Keratinocyte (primary cell): ENCODE measurements at regions not wholly inside any gene's neighbourhood (a gene's known extent, or its start where the extent isn't known, plus 50 kb on each side); places are given as distances from the start of the nearest gene placed in this dataset.

Experiments
- DNase-seq: peaks from one replicate; pipeline ENCODE4 v3.0.0-alpha.2; 2011; ENCODE audit warnings: low read depth, missing footprints, low spot score
- FAIRE-seq: peaks from 2 replicates; lab custom pipeline; 2011; peaks lifted over from hg19 to GRCh38; lab: Jason Lieb, UNC
- H2AFZ ChIP-seq: 2 replicates; pipeline ENCODE4 v1.6.0; 2012; ENCODE audit warnings: low read length, control low read depth, inconsistent platforms; ENCODE audit not compliant: control insufficient read depth
- H3K27ac ChIP-seq: 2 replicates; pipeline ENCODE4 v1.5.1; 2011; ENCODE audit warnings: low read length; ENCODE audit not compliant: control insufficient read depth, insufficient read depth
- H3K27me3 ChIP-seq: 3 replicates; pipeline ENCODE4 v1.6.0; 2011; ENCODE audit warnings: low read length; ENCODE audit not compliant: control insufficient read depth, insufficient read depth; ENCODE audit errors: extremely low read depth
- H3K36me3 ChIP-seq, 2 experiments: 2 replicates in 1 of 2; 3 replicates in 1 of 2; pipeline ENCODE4 v1.5.1; 2011; ENCODE audit warnings: low read length in 2 of 2, mild to moderate bottlenecking in 1 of 2; ENCODE audit not compliant: control insufficient read depth in 2 of 2, insufficient read depth in 2 of 2; ENCODE audit errors: extremely low read depth in 1 of 2
- H3K4me1 ChIP-seq: 3 replicates; pipeline ENCODE4 v1.5.1; 2011; ENCODE audit warnings: low read length; ENCODE audit not compliant: control insufficient read depth, insufficient read depth; ENCODE audit errors: extremely low read depth
- H3K4me2 ChIP-seq: 3 replicates; pipeline ENCODE4 v1.6.0; 2011; ENCODE audit warnings: low read depth, low read length; ENCODE audit not compliant: control insufficient read depth, insufficient read depth; ENCODE audit errors: extremely low read depth
- H3K4me3 ChIP-seq, 3 experiments: fragments of 200-600 bp in 1 of 3; sonication (generic) in 1 of 3; 2 replicates in 2 of 3; 3 replicates in 1 of 3; pipeline ENCODE4 v1.5.1; 2011 to 2016; ENCODE audit warnings: low read length in 3 of 3, mild to moderate bottlenecking in 3 of 3, control low read depth in 2 of 3, inconsistent platforms in 1 of 3, low read depth in 1 of 3, mixed read lengths in 1 of 3, mixed run types in 1 of 3, moderate library complexity in 1 of 3; ENCODE audit not compliant: control insufficient read depth in 2 of 3, insufficient read depth in 2 of 3; ENCODE audit errors: extremely low read depth in 1 of 3
- H3K79me2 ChIP-seq: 2 replicates; pipeline ENCODE4 v1.6.0; 2012; ENCODE audit warnings: low read length; ENCODE audit not compliant: control insufficient read depth, insufficient read depth
- H3K9ac ChIP-seq: 3 replicates; pipeline ENCODE4 v1.6.0; 2011; ENCODE audit warnings: low read length; ENCODE audit not compliant: control insufficient read depth, insufficient read depth; ENCODE audit errors: extremely low read depth
- H3K9me1 ChIP-seq: 3 replicates; pipeline ENCODE4 v1.6.0; 2011; ENCODE audit warnings: low read length; ENCODE audit not compliant: control insufficient read depth, insufficient read depth; ENCODE audit errors: extremely low read depth
- H3K9me3 ChIP-seq: 2 replicates; pipeline ENCODE4 v1.5.1; 2012; ENCODE audit warnings: low read depth, low read length; ENCODE audit not compliant: control insufficient read depth
- H4K20me1 ChIP-seq: 3 replicates; pipeline ENCODE4 v1.6.0; 2011; ENCODE audit warnings: low read length; ENCODE audit not compliant: control insufficient read depth, insufficient read depth; ENCODE audit errors: extremely low read depth
- CTCF ChIP-seq, 3 experiments: IDR thresholded peaks in 1 of 3; conservative IDR thresholded peaks in 1 of 3; optimal IDR thresholded peaks in 1 of 3; 2 replicates in 2 of 3; 3 replicates in 1 of 3; pipeline versions ENCODE3 to v1.5.1; 2011; ENCODE audit warnings: low read length in 3 of 3, mild to moderate bottlenecking in 3 of 3, moderate library complexity in 2 of 3, control low read depth in 1 of 3, inconsistent platforms in 1 of 3; ENCODE audit not compliant: insufficient read depth in 2 of 3; ENCODE audit errors: extremely low read depth in 1 of 3
- EZH2 ChIP-seq: IDR thresholded peaks from one replicate; pipeline ENCODE4 v1.6.1; 2012; ENCODE audit warnings: inconsistent platforms, mild to moderate bottlenecking, low read length, moderate library complexity
- dilution Hi-C: fragments of 300-500 bp; cut with MboI; formaldehyde crosslinking; loops from one replicate; pipeline ENCODE4 v1.7.0; 2020; ENCODE audit warnings: low sequenced_read_pairs; ENCODE audit not compliant: extremely low pct_ligation_motif_present

GRCh38 chr9:12289711-12290110 is 403.5 kb upstream of the TYRP1 start:
- dilution Hi-C loops = no loop called here
- Histone ChIP-seq H3K9ac (no peak overlapping the region), H3K4me3 (no peak overlapping the region), H2AFZ (no peak overlapping the region), H3K4me1 (no peaks in the 10 kb centered on the region), H4K20me1 (no peaks in the 10 kb centered on the region), H3K36me3 (no peaks in the 10 kb centered on the region), H3K27me3 (no peaks in the 10 kb centered on the region), H3K79me2 (no peaks in the 10 kb centered on the region), H3K27ac (no peak overlapping the region), H3K9me1 (no peaks in the 10 kb centered on the region), H3K9me3 (no peaks in the 10 kb centered on the region), H3K4me2 (no peak overlapping the region)
- FAIRE-seq = no peak
- no peak for TF ChIP-seq EZH2
- TF ChIP-seq CTCF (optimal IDR thresholded peaks at IDR 0.05 in 1 of 3, IDR thresholded peaks at IDR 0.05 in 1 of 3, conservative IDR thresholded peaks at IDR 0.05 in 1 of 3; ENCODE audit: extremely low read depth in 1 of 3, insufficient read depth in 2 of 3, low read length in 3 of 3) = no peak
- no peak for DNase-seq

GRCh38 chr9:12290166-12290869 is 402.9 kb upstream of the TYRP1 start:
- no peaks in the 10 kb centered on the region for H4K20me1 ChIP-seq
- TF ChIP-seq EZH2 (no peak), CTCF (optimal IDR thresholded peaks at IDR 0.05 in 1 of 3, IDR thresholded peaks at IDR 0.05 in 1 of 3, conservative IDR thresholded peaks at IDR 0.05 in 1 of 3; ENCODE audit: extremely low read depth in 1 of 3, insufficient read depth in 2 of 3, low read length in 3 of 3) (no peak)

More at GRCh38 chr9:12290166-12290869, 402.9 kb upstream of the TYRP1 start:
- FAIRE-seq (no peak), DNase-seq (no peak)
- no peaks in the 10 kb centered on the region for H3K27me3 ChIP-seq
- H3K79me2 ChIP-seq = no peaks in the 10 kb centered on the region
- no peak overlapping the region for H3K27ac ChIP-seq
- no peak overlapping the region for H3K4me3 ChIP-seq
- dilution Hi-C loops = no loop called here
- no peaks in the 10 kb centered on the region for H3K9me1 ChIP-seq
- H2AFZ ChIP-seq = no peak overlapping the region
- H3K4me1 ChIP-seq = no peaks in the 10 kb centered on the region
- H3K4me2 ChIP-seq = no peak overlapping the region
- no peak overlapping the region for H3K9ac ChIP-seq
- no peaks in the 10 kb centered on the region for H3K36me3 ChIP-seq
- no peaks in the 10 kb centered on the region for H3K9me3 ChIP-seq
